Panc1 (cell line): ENCODE measurements at regions not wholly inside any gene's neighbourhood (a gene's known extent, or its start where the extent isn't known, plus 50 kb on each side); places are given as distances from the start of the nearest gene placed in this dataset.

Experiments
- ATAC-seq: fragments of 200-7000 bp; cut with Tn5 transposase; 2 replicates; pipeline ENCODE4 v1.9.1; 2020; ENCODE audit warnings: mild to moderate bottlenecking, moderate library complexity
- BruUV-seq: library from RNA; stranded (reverse); fragments of 400-500 nt; replicated peaks from 2 replicates; lab custom pipeline; 2021; lab: Mats Ljungman, UMichigan
- CTCF ChIA-PET: fragments of 300-600 bp; sonication (Branson Sonifier 250); formaldehyde crosslinking; loops from one replicate; lab custom pipeline; 2022; ENCODE audit warnings: antibody characterized with exemption; lab: Charles Lee
- POLR2A ChIA-PET: fragments of 300-600 bp; sonication (Branson Sonifier 250); formaldehyde crosslinking; loops from one replicate; lab custom pipeline; 2022; ENCODE audit warnings: antibody characterized with exemption; lab: Charles Lee
- DNase-seq: peaks from one replicate; pipeline ENCODE4 v3.0.0-alpha.2; 2010; ENCODE audit warnings: low read depth, low spot score
- H3K27ac ChIP-seq: 2 replicates; pipeline ENCODE4 v1.5.1; 2011; ENCODE audit warnings: mild to moderate bottlenecking, low read length, inconsistent platforms
- H3K27me3 ChIP-seq: fragments of 200-500 bp; sonication (Bioruptor generic); 2 replicates; pipeline ENCODE4 v1.6.0; 2014; ENCODE audit warnings: low read length, inconsistent platforms; ENCODE audit not compliant: control insufficient read depth, insufficient read depth
- H3K36me3 ChIP-seq: fragments of 200-500 bp; sonication (Bioruptor generic); 2 replicates; pipeline ENCODE4 v1.5.1; 2014; ENCODE audit warnings: inconsistent platforms, mild to moderate bottlenecking, low read length, moderate library complexity; ENCODE audit not compliant: control insufficient read depth, insufficient read depth
- H3K4me1 ChIP-seq: 2 replicates; pipeline ENCODE4 v1.5.1; 2011; ENCODE audit warnings: inconsistent platforms, mild to moderate bottlenecking, low read length, moderate library complexity; ENCODE audit not compliant: control insufficient read depth, insufficient read depth
- H3K4me3 ChIP-seq, 2 experiments: 2 replicates each; pipeline ENCODE4 v1.5.1; 2011 to 2012; ENCODE audit warnings: low read depth in 2 of 2, low read length in 2 of 2, mild to moderate bottlenecking in 2 of 2, inconsistent platforms in 1 of 2, moderate library complexity in 1 of 2
- H3K9me3 ChIP-seq: fragments of 200-500 bp; sonication (Bioruptor generic); 2 replicates; pipeline ENCODE4 v1.5.1; 2014; ENCODE audit warnings: low read depth, mild to moderate bottlenecking, inconsistent platforms, low read length, moderate library complexity; ENCODE audit not compliant: control insufficient read depth, insufficient read depth
- CTCF ChIP-seq: fragments of 450-650 bp; IDR thresholded peaks from 2 replicates; pipeline ENCODE4 v1.5.1; 2017; ENCODE audit warnings: mild to moderate bottlenecking
- POLR2AphosphoS5 ChIP-seq: IDR thresholded peaks from 2 replicates; pipeline ENCODE4 v1.6.1; 2012; ENCODE audit warnings: mild to moderate bottlenecking, low read depth, low read length, moderate library complexity
- REST ChIP-seq, 2 experiments: IDR thresholded peaks; 2 replicates each; pipeline ENCODE4 v1.6.1; 2011 to 2012; ENCODE audit warnings: low read depth in 2 of 2, control low read depth in 1 of 2, low read length in 1 of 2, mild to moderate bottlenecking in 1 of 2, moderate library complexity in 1 of 2; ENCODE audit not compliant: insufficient read depth in 1 of 2
- SIN3A ChIP-seq: IDR thresholded peaks from 2 replicates; pipeline ENCODE4 v1.6.1; 2012; ENCODE audit warnings: low read depth, mild to moderate bottlenecking, low read length, moderate library complexity, borderline replicate concordance; ENCODE audit not compliant: insufficient read depth
- TCF7L2 ChIP-seq: IDR thresholded peaks from 2 replicates; pipeline ENCODE4 v1.6.1; 2011; ENCODE audit warnings: mild to moderate bottlenecking, low read depth, low read length, inconsistent platforms
- in situ Hi-C: cut with HindIII; loops from 2 replicates; pipeline ENCODE4 v1.10.0; 2016; ENCODE audit warnings: low sequenced_read_pairs, low pct_unique_long_range_greater_than_20kb
- intact Hi-C: fragments of 100-400 bp; cut with micrococcal nuclease; formaldehyde crosslinking; loops from one replicate; pipeline ENCODE4 v1.10.0; 2022; ENCODE audit not compliant: unreplicated experiment

GRCh38 chr14:71488703-71489191 is 443.5 kb upstream of the RGS6 start:
- BruUV-seq = no TSS peak
- CTCF ChIA-PET = no interaction called here
- POLR2A ChIA-PET = no interaction called here

GRCh38 chr14:71489742-71490141 is 442.5 kb upstream of the RGS6 start:
- H3K4me1 ChIP-seq = no peaks in the 10 kb centered on the region
- H3K27me3 ChIP-seq = no peaks in the 10 kb centered on the region
- intact Hi-C loops = no loop called here
- H3K27ac ChIP-seq = no peak overlapping the region
- in situ Hi-C loops = no loop called here
- no peaks in the 10 kb centered on the region for H3K9me3 ChIP-seq
- DNase-seq = no peak
- H3K36me3 ChIP-seq = no peaks in the 10 kb centered on the region
- ATAC-seq = no peak
- POLR2A ChIA-PET = interaction anchor here (0.6 kb wide), 1 partner anchor 309 kb away, joined by 3 read pairs; no protein-coding TSS in a partner anchor
- H3K4me3 ChIP-seq = no peak overlapping the region
- no TSS peak for BruUV-seq
- CTCF ChIA-PET = no interaction called here
- TF ChIP-seq CTCF = no peak
- no peak for TF ChIP-seq SIN3A
- no peak for TF ChIP-seq POLR2AphosphoS5
- TF ChIP-seq REST (IDR thresholded peaks at IDR 0.05; ENCODE audit: insufficient read depth in 1 of 2, low read depth in 2 of 2, low read length in 1 of 2) = no peak
- no peak for TF ChIP-seq TCF7L2

More at GRCh38 chr14:71488703-71489191, 443.5 kb upstream of the RGS6 start:
- intact Hi-C loops (no loop called here), in situ Hi-C loops (no loop called here)
- DNase-seq (no peak), ATAC-seq (no peak)
- H3K36me3 ChIP-seq = no peaks in the 10 kb centered on the region
- H3K27ac ChIP-seq = no peak overlapping the region
- no peaks in the 10 kb centered on the region for H3K4me1 ChIP-seq
- no peak overlapping the region for H3K4me3 ChIP-seq
- TF ChIP-seq CTCF = no peak
- TF ChIP-seq POLR2AphosphoS5 = no peak
- TF ChIP-seq SIN3A = no peak
- no peak for TF ChIP-seq REST (IDR thresholded peaks at IDR 0.05; ENCODE audit: insufficient read depth in 1 of 2, low read depth in 2 of 2, low read length in 1 of 2)
- TF ChIP-seq TCF7L2 = no peak
- no peaks in the 10 kb centered on the region for H3K27me3 ChIP-seq
- H3K9me3 ChIP-seq = no peaks in the 10 kb centered on the region
